Skin epidermis (tissue), 12 donors: ENCODE measurements at regions not wholly inside any gene's neighbourhood (a gene's known extent, or its start where the extent isn't known, plus 50 kb on each side); places are given as distances from the start of the nearest gene placed in this dataset.

Experiments
- H3K27ac ChIP-seq, 21 experiments: fragments of 200-600 bp; sonication (generic) in 11 of 21; one replicate each; pipeline ENCODE4 v1.5.0; 2020; ENCODE audit warnings: mild to moderate bottlenecking in 3 of 21, inconsistent platforms in 2 of 21, moderate library complexity in 2 of 21
- H3K4me3 ChIP-seq, 7 experiments: fragments of 200-600 bp; sonication (generic) in 2 of 7; one replicate each; pipeline ENCODE4 v1.5.0; 2020; ENCODE audit warnings: inconsistent platforms in 2 of 7, mild to moderate bottlenecking in 2 of 7, moderate library complexity in 1 of 7

DNA sequence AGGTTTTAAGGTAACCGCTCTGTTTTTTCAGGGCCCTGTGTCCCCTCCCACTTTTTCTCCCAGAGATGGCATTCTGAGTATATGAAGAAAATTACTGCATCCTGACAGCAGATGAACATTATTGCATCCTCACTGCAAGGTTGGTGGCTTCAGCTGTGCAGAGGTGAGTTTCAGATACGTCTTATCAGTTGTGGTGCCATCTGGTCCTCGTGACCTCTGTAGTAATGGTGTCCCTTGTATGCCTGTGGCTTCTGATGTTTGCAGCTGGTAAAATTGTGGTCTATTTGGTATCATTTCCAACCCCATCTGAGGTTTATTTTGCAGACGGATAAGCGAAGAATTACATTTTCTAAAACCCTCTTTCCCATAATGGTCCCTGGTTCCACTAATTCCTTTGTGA, 417.0 kb downstream of the HS3ST3B1 start:
- H3K4me3 ChIP-seq, result no peak overlapping the region

DNA sequence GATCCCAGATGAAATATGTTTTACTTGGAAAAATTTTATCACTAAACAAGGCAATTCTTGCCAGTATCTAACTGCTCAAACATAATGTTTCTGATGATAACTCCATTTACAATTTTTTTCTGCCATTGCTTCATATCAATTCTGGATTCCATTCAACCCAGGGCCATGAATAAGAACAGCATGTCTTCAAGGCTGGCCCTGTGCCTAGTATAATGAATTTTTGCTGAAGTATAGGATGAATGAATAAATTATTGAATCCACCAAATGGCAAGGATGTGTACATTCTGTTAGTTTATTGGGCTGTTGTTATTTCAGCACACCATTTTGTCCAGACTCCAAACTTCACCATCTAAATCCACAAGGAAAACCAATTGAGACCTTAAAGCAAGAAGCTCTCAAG, 414.7 kb downstream of the HS3ST3B1 start:
- no peak overlapping the region for H3K27ac ChIP-seq

More for the DNA sequence above, 417.0 kb downstream of the HS3ST3B1 start:
- H3K27ac ChIP-seq, result no peak overlapping the region

DNA sequence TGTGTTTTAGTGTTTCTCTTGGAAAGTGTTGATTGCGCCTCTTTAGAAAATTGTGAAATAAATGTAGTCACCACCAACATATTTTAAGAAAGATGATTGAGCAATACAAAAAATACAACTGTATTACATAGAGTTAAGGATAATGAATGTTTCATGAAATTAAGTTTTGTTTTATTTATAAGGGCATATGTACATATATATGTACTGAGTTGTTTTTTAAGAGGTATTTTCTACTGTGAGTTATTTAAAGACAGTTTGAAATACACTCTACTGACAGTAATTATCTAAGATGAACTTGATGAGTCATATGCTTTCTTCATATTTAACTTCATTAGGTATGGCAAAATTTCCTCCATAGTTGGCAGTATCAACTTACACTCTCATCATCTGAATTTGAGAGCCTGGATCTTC, 411.7 kb downstream of the HS3ST3B1 start:
- Histone ChIP-seq H3K4me3 (no peak overlapping the region), H3K27ac (no peak overlapping the region)

More for the DNA sequence above, 414.7 kb downstream of the HS3ST3B1 start:
- H3K4me3 ChIP-seq, result no peak overlapping the region

DNA sequence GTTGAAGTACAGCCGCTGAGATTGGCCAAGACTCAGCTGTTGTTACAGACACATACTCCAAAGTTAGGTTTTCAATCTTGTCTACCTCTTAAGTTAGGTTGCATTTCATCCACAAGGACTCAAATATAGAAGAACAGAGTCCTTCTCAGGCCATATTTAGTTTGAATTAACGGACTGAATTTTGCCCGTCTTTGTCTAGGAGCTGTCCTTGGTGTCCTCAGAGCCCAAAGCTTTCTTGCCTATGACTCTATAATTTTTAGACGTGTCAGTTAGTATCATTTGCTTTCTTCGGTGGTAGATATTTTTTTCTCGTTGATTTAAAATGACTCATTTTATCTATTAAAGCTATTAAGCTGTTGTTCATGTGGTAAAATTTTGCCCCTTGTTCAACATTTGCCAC, 403.2 kb downstream of the HS3ST3B1 start:
- Histone ChIP-seq H3K4me3 (no peak overlapping the region), H3K27ac (no peak overlapping the region)

DNA sequence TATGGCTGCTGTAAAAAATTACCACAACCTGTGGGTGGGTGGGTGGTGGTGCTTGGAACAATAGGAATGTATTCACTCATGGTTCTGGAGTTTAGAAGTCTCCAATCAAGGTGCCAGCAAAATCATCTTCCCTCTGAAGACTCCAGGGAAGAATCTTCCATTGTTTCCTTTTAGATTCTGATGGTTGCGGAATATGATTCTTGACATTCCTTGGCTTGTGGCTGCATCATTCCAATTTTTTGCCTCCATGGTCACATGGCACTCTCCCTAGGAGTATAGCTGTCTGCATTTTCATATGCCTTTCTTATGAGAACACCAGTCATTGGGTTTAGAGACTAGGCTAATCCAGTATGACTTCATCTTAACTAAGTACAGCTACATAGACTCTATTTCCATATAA, 401.0 kb downstream of the HS3ST3B1 start:
- Histone ChIP-seq H3K27ac (no peak overlapping the region), H3K4me3 (no peak overlapping the region)

DNA sequence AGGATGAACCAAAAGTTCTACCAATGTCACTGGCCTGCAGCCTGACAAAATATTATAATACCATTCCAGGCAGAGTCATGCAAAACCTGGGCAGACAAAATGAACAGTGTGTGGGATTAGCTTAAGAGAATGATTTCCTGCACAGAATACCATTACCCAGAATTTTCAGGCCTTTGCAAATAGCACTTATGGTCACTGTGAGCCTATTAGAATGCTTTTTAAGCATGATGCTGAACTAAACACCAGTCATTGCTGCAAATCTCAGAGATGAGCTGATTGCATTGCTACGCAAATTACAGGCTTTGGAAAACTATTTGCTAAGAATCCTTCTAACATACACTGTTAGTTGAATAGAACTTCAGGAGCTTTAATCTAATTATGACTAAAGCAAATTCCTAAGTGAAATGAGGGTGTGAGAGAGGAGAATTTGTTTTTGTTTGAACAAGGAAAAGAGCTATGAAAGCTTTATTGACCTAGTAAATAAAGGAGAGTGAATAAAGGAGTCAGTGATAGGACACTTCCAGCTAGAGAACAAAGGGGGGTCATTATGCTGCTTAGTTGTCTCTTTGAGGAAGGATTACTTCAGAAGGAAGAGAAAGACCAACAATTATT, 398.8 kb downstream of the HS3ST3B1 start:
- Histone ChIP-seq H3K27ac (no peak overlapping the region), H3K4me3 (no peak overlapping the region)

DNA sequence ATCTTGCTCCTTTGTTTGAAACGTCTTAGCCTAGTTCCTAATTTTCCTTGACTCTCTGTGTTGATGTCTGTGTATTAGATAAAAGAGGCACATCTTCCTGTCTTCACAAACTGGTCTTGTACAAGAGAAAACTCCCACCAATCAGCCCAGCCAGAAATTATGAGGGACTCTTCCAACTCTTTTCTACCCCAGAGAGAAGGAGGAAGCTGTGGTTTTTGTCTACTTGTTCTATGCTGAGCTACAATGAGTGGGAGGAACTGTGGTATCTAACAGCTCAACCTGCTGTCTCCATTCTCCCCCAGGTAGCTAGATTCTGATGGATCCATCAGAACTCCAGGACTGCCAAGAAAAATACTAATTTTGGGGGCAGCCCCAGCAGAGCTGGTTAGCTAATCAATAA, 392.5 kb downstream of the HS3ST3B1 start:
- no peak overlapping the region for H3K4me3 ChIP-seq
- no peak overlapping the region for H3K27ac ChIP-seq

DNA sequence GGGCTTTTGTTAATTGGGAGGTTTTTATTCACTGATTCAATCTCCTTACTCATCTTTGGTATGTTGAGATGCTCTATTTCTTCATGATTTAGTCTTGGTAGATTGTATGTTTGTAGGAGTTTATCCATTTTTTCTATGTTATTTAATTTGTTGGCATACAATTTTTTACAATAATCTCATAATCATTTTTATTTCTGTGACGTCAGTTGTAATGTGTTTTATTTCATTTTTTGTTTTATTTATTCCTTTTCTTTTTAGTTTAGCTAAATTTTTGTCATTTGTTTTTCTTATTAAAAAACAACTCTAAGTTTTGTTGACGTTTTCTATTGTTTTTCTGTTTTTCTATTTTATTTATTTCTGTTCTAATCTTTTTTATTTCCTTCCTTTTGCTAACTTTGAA, 389.8 kb downstream of the HS3ST3B1 start:
- Histone ChIP-seq H3K27ac (no peak overlapping the region), H3K4me3 (no peak overlapping the region)

DNA sequence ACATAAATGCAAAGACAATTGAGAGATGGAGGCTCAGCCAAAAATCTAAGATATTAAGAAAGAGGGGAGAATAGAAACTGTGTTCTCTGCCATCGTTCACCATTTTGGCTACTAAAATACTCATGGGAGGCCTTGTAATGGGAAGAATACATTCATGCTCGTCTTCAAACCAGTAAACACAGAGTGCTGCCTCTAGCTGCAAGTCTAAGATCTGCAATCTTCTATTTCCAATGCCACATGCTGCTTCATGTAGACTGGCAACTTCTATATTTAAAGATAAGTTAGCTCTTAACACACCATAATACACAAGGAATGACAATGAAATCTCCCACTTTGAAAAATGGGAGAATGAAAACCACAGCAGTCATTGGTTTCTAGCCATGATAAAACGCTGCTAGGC, 387.3 kb downstream of the HS3ST3B1 start:
- no peak overlapping the region for H3K27ac ChIP-seq
- H3K4me3 ChIP-seq, result no peak overlapping the region

DNA sequence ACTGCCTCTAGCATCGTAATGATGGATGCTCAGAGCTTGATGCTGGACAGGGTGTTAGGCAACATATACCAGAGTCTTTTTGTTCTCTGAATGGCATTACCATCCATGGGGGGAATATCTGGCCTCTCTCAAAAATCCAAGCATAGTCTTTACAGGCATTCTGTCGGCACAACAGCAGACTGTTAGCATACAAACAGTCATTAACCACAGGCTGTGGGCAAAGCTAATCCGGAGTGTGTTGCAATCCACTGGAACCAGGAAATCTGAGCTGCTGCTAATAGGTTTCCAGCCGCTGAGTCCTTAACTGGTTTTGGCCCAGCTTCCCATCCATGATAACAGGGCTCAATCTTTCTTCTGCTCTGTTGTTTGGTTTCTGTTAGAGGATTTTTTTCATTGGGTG, 371.9 kb downstream of the HS3ST3B1 start:
- no peak overlapping the region for H3K27ac ChIP-seq
- H3K4me3 ChIP-seq, result no peak overlapping the region

DNA sequence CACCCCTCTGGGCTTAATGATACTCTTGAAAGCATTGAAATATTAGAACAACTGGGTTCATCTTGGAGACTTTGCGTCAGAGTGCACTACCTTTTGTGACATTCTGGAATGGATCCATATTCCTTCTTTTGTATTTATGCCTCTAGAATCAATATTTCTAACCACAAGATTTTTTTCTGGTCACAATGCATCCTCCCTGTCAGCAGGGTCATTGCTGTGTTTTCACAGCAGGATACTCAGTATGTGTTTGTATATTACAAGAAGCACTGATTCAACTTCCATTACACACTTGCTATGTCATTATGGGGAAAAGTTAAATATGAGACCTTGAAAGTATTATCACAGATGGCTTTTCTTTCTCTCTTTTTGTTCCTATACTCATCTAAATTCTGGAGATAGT, 370.0 kb downstream of the HS3ST3B1 start:
- H3K27ac ChIP-seq, result no peak overlapping the region
- no peak overlapping the region for H3K4me3 ChIP-seq

DNA sequence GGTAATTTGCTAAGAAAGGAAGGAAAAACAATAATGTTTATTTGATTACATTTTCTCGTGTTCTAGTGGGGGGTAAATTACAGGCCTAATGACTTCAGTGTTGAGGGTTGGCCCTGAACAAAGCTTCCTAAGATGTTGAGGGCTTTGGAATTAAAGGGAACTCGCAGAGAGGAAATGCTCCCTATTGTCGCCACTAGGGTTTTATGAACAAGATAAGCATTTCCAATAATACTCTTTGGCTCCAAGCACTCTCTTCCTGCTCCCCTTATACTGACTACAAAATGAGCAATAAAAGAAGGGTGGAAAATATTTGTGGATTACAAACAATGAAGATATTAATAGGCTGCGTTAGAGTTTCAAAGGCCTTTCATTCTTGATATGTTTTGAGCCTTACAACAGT, 363.6 kb downstream of the HS3ST3B1 start:
- Histone ChIP-seq H3K4me3 (no peak overlapping the region), H3K27ac (no peak overlapping the region)

DNA sequence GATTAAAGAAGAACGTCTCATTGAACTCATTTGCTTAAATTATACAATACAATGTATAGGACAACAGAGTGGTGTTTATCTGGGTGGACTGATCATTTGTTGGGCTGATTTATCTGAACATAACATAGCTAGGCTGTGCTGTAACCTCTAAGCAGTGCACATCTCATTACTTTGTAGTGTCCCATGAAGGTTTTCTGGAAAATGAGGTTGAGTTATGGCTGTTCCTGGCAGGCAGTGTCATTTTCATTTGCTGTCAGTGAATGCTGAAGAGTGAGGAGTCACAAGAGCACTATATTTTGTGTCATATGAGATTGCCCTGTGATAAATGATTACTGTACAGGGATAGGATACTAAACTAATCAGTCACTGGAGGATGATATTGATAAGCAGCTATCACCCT, 340.2 kb downstream of the HS3ST3B1 start:
- Histone ChIP-seq H3K4me3 (no peak overlapping the region), H3K27ac (no peak overlapping the region)

DNA sequence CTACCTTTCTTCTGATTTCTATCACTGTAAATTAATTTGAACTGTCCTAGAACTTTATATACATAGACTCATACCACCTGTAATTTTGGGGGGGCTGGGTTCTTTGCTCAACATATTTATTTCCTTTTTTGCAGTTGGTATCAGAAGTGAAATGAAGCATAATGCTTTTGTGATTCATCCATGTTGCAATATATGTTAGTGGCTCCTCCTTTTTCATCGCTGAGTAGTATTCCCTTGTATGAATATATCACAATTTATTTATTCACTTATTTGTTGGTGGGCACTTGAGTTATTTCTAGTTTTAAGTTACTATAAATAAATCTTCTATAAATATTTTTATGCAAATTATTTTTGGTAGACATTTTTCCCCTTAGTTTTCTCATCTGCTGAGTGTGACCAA, 336.4 kb downstream of the HS3ST3B1 start:
- Histone ChIP-seq H3K4me3 (no peak overlapping the region), H3K27ac (no peak overlapping the region)

DNA sequence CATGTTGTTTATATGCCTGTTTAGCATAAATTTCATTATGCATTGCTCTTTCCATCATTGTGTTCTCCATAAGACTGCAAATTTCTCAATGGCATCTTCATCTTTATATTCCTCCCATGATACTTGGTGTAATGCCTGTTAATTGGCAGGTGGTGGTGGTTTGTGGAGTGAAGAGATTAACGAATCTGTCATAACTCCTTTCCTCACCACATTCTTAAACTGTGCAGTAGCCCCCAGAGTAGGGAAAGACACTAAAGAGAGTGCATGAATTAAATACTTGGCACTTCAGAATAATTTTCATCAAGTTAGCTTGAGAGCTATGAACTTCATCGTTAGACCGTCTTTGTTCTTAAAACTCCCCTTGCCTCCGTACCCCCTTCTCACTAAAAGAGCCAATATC, 329.7 kb downstream of the HS3ST3B1 start:
- Histone ChIP-seq H3K4me3 (no peak overlapping the region), H3K27ac (no peak overlapping the region)

DNA sequence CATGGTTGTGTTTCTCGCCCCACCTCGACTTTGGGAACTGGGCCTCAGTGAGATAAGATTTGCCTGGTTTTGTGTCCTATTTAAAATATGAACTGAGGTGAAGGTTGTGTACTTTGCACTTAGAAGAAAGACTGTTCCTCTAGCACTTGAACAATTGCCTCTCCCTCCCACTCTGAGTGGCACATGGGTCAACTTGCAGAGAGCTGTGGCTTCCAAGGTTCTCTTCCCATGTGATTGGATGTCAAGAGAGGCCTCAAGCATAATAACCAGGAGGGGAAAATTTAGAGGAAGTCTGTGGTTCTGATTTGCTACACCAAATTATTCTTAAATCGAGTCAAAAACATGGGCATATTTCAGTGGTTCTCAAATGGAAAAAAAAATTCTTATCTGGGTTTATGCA, 329.2 kb downstream of the HS3ST3B1 start:
- H3K4me3 ChIP-seq, result no peak overlapping the region
- no peak overlapping the region for H3K27ac ChIP-seq

DNA sequence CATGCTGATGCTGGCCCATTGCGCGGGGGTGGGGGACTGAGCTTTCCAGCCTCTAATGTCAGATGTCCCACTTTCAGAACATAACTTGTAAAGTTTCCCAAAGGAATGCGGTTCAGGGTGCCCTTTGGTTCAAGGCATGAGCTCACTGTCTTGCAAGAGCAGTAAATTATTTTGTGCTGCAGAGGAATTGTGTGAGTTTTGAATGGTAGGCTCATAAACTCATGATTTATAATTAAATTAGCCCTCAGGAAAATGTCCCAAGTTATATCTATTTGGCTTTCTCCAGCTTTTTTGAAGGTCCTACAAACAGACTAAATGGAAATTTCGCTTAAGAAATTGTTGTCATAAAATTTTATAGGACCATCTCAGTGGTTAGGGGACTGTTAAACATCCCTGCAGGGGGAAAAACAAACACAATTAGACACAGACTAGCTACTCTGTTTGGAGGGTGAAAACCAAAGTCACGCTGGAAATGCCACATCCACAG, 321.8 kb downstream of the HS3ST3B1 start:
- Histone ChIP-seq H3K4me3 (no peak overlapping the region), H3K27ac (no peak overlapping the region)

DNA sequence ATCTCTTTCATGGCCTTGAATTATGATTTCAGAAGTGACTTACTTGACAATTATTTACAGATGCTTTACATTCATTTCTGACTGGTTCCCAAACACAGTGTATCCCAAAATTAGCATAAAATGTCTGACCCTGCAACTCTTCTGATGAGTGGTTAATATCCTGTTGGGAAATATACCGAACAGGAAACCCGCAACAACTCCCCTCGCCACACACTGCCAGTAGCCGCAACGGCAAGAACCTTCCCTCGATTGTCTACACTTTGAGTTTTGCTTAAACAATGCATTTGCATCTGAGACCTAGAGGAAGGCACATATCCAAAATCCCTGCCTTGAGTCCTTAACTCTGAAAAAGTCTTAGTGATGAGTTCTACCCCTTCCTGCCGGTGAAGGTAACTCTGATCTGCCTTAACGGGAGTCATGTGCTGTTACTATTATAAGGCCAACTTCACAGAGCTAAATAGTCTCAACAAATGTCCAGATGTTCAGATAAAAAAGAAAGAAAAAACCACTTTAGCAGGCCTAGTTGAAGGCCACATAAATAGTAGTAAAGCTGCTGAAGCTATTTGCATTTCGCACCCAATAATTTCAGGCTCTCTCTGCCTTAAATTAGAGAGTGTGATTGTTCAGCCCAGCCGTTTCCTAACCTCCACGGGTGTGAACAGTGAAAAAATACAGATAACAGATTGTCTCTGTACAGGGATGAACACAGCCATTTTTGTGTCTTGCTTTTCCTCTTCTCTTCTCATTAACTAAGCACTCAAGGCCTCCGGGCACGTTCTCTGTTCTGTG, 321.1 kb downstream of the HS3ST3B1 start:
- no peak overlapping the region for H3K4me3 ChIP-seq
- H3K27ac ChIP-seq, result peak overlapping the region in 2 of 21 experiments; percentile 13 to 54

DNA sequence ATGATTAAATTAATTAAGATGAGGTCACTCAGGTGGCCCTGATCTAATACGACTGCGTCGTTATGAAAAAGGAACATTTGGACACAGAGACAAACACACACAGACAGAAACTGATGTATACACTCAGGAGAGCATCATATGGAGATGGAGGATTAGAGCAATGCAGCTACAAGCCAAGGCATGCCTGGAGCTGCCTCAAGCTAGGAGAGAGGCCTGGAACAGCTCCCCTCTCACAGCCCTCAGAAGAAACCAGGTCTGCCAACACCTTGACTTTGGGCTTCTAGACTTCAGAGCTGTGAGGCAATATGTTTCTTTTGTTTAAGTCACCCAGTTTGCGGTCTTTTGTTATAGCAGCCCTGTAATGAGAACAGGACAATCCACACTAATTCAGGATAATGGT, 318.9 kb downstream of the HS3ST3B1 start:
- Histone ChIP-seq H3K27ac (no peak overlapping the region), H3K4me3 (no peak overlapping the region)

DNA sequence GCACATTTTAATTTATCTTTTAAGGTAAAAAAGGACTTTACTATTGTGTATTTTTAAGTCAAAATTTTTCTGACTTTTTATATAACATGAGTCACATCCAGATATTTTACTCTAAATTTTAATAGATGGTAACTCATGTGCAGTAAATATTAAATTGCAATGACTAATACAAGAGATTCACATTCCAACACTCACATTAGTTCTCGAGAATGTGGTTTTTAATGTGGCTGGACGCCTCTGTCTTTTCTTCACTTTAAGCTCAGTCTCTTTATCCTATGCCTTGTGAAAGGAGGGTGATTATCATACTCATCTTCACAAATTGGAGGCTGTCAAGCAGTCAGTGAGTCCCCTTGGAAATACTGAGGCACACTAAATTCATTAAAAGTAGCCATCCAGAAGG, 315.6 kb downstream of the HS3ST3B1 start:
- H3K4me3 ChIP-seq, result no peak overlapping the region
- H3K27ac ChIP-seq, result no peak overlapping the region

DNA sequence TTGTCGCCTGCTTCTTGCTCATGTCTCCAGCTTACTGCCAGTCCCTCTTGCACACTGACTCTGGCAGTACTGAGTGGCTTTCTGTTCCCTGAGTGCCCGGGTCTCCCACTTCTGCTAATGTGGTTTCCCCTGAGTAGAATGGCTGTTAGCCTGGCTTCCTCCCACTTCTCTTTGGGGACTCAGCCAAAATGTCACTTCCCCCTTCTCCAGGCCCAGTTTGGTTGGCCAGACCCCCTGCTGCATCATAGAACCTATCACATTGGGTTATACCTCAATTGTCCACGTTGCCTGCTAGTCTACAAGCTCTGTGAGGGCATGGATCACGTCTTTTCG, 304.4 kb downstream of the HS3ST3B1 start:
- H3K27ac ChIP-seq, result peak overlapping the region in 4 of 21 experiments; percentile 19 to 44 (median 37)
- no peak overlapping the region for H3K4me3 ChIP-seq
